SK-N-MC (cell line): ENCODE measurements at regions not wholly inside any gene's neighbourhood (a gene's known extent, or its start where the extent isn't known, plus 50 kb on each side); places are given as distances from the start of the nearest gene placed in this dataset.

Experiments used
- EZH2 ChIP-seq: fragments of 200-600 bp; sonication (generic); IDR thresholded peaks from one replicate; pipeline ENCODE4 v1.6.1; 2017; ENCODE audit warnings: antibody characterized with exemption
- FOXP2 ChIP-seq: optimal IDR thresholded peaks from 2 replicates; pipeline ENCODE3; 2011; ENCODE audit warnings: mild to moderate bottlenecking, moderate library complexity; ENCODE audit not compliant: insufficient read depth; ENCODE audit errors: extremely low read length, control extremely low read depth
- POLR2AphosphoS5 ChIP-seq: IDR thresholded peaks from 2 replicates; pipeline ENCODE4 v1.6.1; 2012; ENCODE audit warnings: mild to moderate bottlenecking, low read depth, low read length, borderline replicate concordance

DNA sequence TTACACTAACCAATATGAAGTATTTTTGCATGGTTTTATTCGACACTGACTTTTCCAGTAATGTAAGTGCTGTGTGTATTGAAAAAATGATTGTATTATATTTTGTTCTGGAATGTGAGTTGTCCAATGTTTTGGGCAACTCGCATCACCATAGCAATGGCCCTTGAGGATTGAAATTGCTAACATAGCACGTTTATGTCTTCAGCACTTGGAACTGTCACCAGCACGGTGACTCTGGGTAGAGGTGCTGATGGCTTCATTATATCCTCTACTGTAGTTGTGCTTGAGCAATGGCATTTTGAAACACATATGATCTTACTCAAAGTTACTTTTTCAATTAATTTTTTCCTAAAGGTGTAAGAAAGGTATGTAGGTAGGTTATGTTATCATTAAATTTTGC lies 271.5 kb downstream of the ACTR3 start:
- TF ChIP-seq POLR2AphosphoS5 (no peak), EZH2 (no peak), FOXP2 (no peak)
